ENCODE measurements at regions not wholly inside any gene's neighbourhood (a gene's known extent, or its start where the extent isn't known, plus 50 kb on each side); places are given as distances from the start of the nearest gene placed in this dataset.
"Not testable (repeated sequence)": the region's sequence is repeated elsewhere in the genome, so short reads cannot be mapped to it uniquely, and the experiment has no call there.

- no peak overlapping the region for H3K4me3 ChIP-seq (ENCODE audit: low read depth in 1 of 2, low read length in 2 of 2)
- no peaks in the 10 kb centered on the region for H3K4me1 ChIP-seq (ENCODE audit: control insufficient read depth in 1 of 2, insufficient read depth in 2 of 2, low read length in 2 of 2)
- no peaks in the 10 kb centered on the region for H3K36me3 ChIP-seq (ENCODE audit: control insufficient read depth in 1 of 2, insufficient read depth in 2 of 2, low read length in 2 of 2)
- no peaks in the 10 kb centered on the region for H3K27me3 ChIP-seq (ENCODE audit: control insufficient read depth in 1 of 2, insufficient read depth in 2 of 2, low read length in 2 of 2)
- no peaks in the 10 kb centered on the region for H3K9me3 ChIP-seq (ENCODE audit: control insufficient read depth in 1 of 2, low read length in 2 of 2)
- no peak overlapping the region for H3K27ac ChIP-seq (ENCODE audit: low read depth, low read length)
- no peak overlapping the region for H3K9ac ChIP-seq (ENCODE audit: low read depth in 1 of 2, low read length in 2 of 2)
Measured at GRCh38 chr13:79941752-79942151, 399.2 kb downstream of the SPRY2 start.

GRCh38 chr13:79939689-79940088, 401.2 kb downstream of the SPRY2 start:
- Histone ChIP-seq H3K4me3 (ENCODE audit: low read depth in 1 of 2, low read length in 2 of 2) (no peak overlapping the region), H3K4me1 (ENCODE audit: control insufficient read depth in 1 of 2, insufficient read depth in 2 of 2, low read length in 2 of 2) (no peaks in the 10 kb centered on the region), H3K36me3 (ENCODE audit: control insufficient read depth in 1 of 2, insufficient read depth in 2 of 2, low read length in 2 of 2) (no peaks in the 10 kb centered on the region), H3K27me3 (ENCODE audit: control insufficient read depth in 1 of 2, insufficient read depth in 2 of 2, low read length in 2 of 2) (no peaks in the 10 kb centered on the region), H3K27ac (ENCODE audit: low read depth, low read length) (no peak overlapping the region), H3K9me3 (ENCODE audit: control insufficient read depth in 1 of 2, low read length in 2 of 2) (no peaks in the 10 kb centered on the region), H3K9ac (ENCODE audit: low read depth in 1 of 2, low read length in 2 of 2) (no peak overlapping the region)

DNA sequence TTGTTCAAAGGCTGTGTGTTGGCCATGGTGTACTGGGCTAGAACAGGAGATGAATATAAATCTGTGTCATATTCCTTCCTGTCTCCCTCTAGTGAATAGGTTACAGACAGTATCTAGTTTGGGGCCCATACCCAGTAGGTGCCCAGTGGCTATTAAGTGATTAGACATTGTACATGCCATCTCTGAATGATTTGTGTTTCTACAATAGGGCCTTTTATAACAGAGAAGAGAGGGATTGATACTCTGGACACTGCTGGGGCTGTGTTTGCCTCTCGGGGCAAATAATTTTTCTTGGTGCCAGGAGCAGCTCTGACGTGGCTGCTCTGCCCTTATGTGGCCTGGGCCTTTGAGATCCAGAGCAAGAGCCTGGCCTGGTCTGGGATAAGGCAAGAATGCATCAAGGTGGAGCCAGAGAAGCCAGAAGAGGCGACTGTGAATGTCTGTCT, 403.1 kb downstream of the SPRY2 start:
- no peaks in the 10 kb centered on the region for H3K9me3 ChIP-seq (ENCODE audit: control insufficient read depth in 1 of 2, low read length in 2 of 2)
- H3K27me3 ChIP-seq (ENCODE audit: control insufficient read depth in 1 of 2, insufficient read depth in 2 of 2, low read length in 2 of 2), result no peaks in the 10 kb centered on the region
- no peak overlapping the region for H3K9ac ChIP-seq (ENCODE audit: low read depth in 1 of 2, low read length in 2 of 2)
- H3K36me3 ChIP-seq (ENCODE audit: control insufficient read depth in 1 of 2, insufficient read depth in 2 of 2, low read length in 2 of 2), result no peaks in the 10 kb centered on the region
- no peak overlapping the region for H3K27ac ChIP-seq (ENCODE audit: low read depth, low read length)
- H3K4me3 ChIP-seq (ENCODE audit: low read depth in 1 of 2, low read length in 2 of 2), result no peak overlapping the region
- no peaks in the 10 kb centered on the region for H3K4me1 ChIP-seq (ENCODE audit: control insufficient read depth in 1 of 2, insufficient read depth in 2 of 2, low read length in 2 of 2)

GRCh38 chr13:79937311-79937710, 403.6 kb downstream of the SPRY2 start:
- Histone ChIP-seq H3K4me3 (ENCODE audit: low read depth in 1 of 2, low read length in 2 of 2) (no peak overlapping the region), H3K27me3 (ENCODE audit: control insufficient read depth in 1 of 2, insufficient read depth in 2 of 2, low read length in 2 of 2) (no peaks in the 10 kb centered on the region), H3K9ac (ENCODE audit: low read depth in 1 of 2, low read length in 2 of 2) (no peak overlapping the region), H3K27ac (ENCODE audit: low read depth, low read length) (peak overlapping the region; percentile 43), H3K36me3 (ENCODE audit: control insufficient read depth in 1 of 2, insufficient read depth in 2 of 2, low read length in 2 of 2) (no peaks in the 10 kb centered on the region), H3K9me3 (ENCODE audit: control insufficient read depth in 1 of 2, low read length in 2 of 2) (no peaks in the 10 kb centered on the region), H3K4me1 (ENCODE audit: control insufficient read depth in 1 of 2, insufficient read depth in 2 of 2, low read length in 2 of 2) (no peaks in the 10 kb centered on the region)

GRCh38 chr13:79936368-79937136, 404.4 kb downstream of the SPRY2 start:
- Histone ChIP-seq H3K36me3 (ENCODE audit: control insufficient read depth in 1 of 2, insufficient read depth in 2 of 2, low read length in 2 of 2) (no peaks in the 10 kb centered on the region), H3K9ac (ENCODE audit: low read depth in 1 of 2, low read length in 2 of 2) (no peak overlapping the region), H3K4me1 (ENCODE audit: control insufficient read depth in 1 of 2, insufficient read depth in 2 of 2, low read length in 2 of 2) (no peaks in the 10 kb centered on the region), H3K27me3 (ENCODE audit: control insufficient read depth in 1 of 2, insufficient read depth in 2 of 2, low read length in 2 of 2) (no peaks in the 10 kb centered on the region), H3K4me3 (ENCODE audit: low read depth in 1 of 2, low read length in 2 of 2) (no peak overlapping the region), H3K9me3 (ENCODE audit: control insufficient read depth in 1 of 2, low read length in 2 of 2) (no peaks in the 10 kb centered on the region), H3K27ac (ENCODE audit: low read depth, low read length) (peak overlapping the region; percentile 43)

DNA sequence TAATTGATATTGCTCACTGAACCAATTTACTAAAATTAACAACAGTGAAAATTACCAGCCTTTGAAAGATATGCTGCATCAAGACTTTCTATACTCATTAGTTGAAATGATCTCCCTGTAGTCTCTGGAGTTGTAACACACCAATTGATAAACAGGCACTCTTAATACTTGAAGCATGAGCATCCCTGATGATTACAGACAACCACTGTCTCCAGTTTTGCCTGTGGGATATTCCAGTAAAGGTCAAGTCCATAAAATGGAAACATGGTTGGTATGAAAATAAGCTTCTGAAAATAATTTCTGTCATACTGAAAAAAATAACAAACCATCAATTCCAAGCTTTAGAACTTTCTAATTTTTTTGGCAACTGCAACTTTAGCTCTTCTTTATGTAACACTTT, 405.8 kb downstream of the SPRY2 start:
- Histone ChIP-seq H3K4me3 (ENCODE audit: low read depth in 1 of 2, low read length in 2 of 2) (no peak overlapping the region), H3K9me3 (ENCODE audit: control insufficient read depth in 1 of 2, low read length in 2 of 2) (no peaks in the 10 kb centered on the region), H3K27me3 (ENCODE audit: control insufficient read depth in 1 of 2, insufficient read depth in 2 of 2, low read length in 2 of 2) (no peaks in the 10 kb centered on the region), H3K9ac (ENCODE audit: low read depth in 1 of 2, low read length in 2 of 2) (no peak overlapping the region), H3K36me3 (ENCODE audit: control insufficient read depth in 1 of 2, insufficient read depth in 2 of 2, low read length in 2 of 2) (no peaks in the 10 kb centered on the region), H3K27ac (ENCODE audit: low read depth, low read length) (no peak overlapping the region), H3K4me1 (ENCODE audit: control insufficient read depth in 1 of 2, insufficient read depth in 2 of 2, low read length in 2 of 2) (no peaks in the 10 kb centered on the region)

- Histone ChIP-seq H3K9me3 (ENCODE audit: control insufficient read depth in 1 of 2, low read length in 2 of 2) (no peaks in the 10 kb centered on the region), H3K27me3 (ENCODE audit: control insufficient read depth in 1 of 2, insufficient read depth in 2 of 2, low read length in 2 of 2) (no peaks in the 10 kb centered on the region), H3K4me3 (ENCODE audit: low read depth in 1 of 2, low read length in 2 of 2) (no peak overlapping the region), H3K36me3 (ENCODE audit: control insufficient read depth in 1 of 2, insufficient read depth in 2 of 2, low read length in 2 of 2) (no peaks in the 10 kb centered on the region), H3K4me1 (ENCODE audit: control insufficient read depth in 1 of 2, insufficient read depth in 2 of 2, low read length in 2 of 2) (no peaks in the 10 kb centered on the region), H3K27ac (ENCODE audit: low read depth, low read length) (no peak overlapping the region), H3K9ac (ENCODE audit: low read depth in 1 of 2, low read length in 2 of 2) (no peak overlapping the region)
Measured at GRCh38 chr13:79933389-79933788, 407.5 kb downstream of the SPRY2 start.

DNA sequence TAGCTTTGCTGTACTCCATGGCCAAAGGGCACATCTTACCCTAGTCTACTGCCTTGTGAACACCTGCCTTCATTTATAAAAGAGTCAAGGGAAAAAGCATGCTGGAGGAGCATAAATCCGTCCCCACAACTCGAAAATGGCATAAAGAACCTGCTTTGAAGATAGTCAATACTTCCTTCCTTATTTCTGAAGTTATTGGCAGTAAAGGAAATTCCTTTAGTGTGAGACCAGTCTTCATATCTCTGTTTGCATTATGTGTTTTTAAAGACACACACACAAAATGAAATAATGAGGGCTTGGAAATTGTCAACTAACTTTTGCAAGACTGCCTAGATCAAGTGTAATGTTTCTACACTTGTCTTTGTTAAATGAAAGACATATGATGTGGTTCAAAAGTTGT, 408.4 kb downstream of the SPRY2 start:
- no peaks in the 10 kb centered on the region for H3K36me3 ChIP-seq (ENCODE audit: control insufficient read depth in 1 of 2, insufficient read depth in 2 of 2, low read length in 2 of 2)
- H3K27ac ChIP-seq (ENCODE audit: low read depth, low read length), result no peak overlapping the region
- no peaks in the 10 kb centered on the region for H3K4me1 ChIP-seq (ENCODE audit: control insufficient read depth in 1 of 2, insufficient read depth in 2 of 2, low read length in 2 of 2)
- no peaks in the 10 kb centered on the region for H3K9me3 ChIP-seq (ENCODE audit: control insufficient read depth in 1 of 2, low read length in 2 of 2)
- no peaks in the 10 kb centered on the region for H3K27me3 ChIP-seq (ENCODE audit: control insufficient read depth in 1 of 2, insufficient read depth in 2 of 2, low read length in 2 of 2)
- H3K4me3 ChIP-seq (ENCODE audit: low read depth in 1 of 2, low read length in 2 of 2), result no peak overlapping the region
- H3K9ac ChIP-seq (ENCODE audit: low read depth in 1 of 2, low read length in 2 of 2), result no peak overlapping the region

DNA sequence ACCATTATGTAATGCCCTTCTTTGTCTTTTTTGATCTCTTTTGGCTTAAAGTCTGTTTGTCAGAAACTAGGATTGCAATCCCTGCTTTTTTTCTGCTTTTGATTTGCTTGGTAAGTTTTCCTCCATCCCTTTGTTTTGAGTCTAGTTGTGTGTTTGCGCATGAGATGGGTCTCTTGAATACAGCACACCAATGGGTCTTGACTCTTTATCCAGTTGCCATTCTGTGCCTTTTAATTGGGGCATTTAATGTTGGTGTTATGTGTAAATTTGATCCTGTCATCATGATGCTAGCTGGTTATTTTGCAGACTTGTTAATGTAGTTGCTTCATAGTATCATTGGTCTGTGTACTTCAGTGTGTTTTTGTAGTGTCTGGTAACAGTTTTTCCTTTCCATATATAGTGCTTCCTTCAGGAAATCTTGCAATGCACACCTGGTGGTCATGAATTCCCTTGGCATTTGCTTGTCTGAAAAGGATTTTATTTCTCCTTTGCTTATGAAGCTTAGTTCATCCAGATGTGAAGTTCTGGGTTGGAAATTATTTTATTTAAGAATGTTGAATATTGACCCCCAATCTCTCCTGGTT, 416.9 kb downstream of the SPRY2 start:
- not testable (repeated sequence) for H3K4me3 ChIP-seq (ENCODE audit: low read depth in 1 of 2, low read length in 2 of 2); H3K4me1 ChIP-seq (ENCODE audit: control insufficient read depth in 1 of 2, insufficient read depth in 2 of 2, low read length in 2 of 2); H3K27ac ChIP-seq (ENCODE audit: low read depth, low read length); H3K9ac ChIP-seq (ENCODE audit: low read depth in 1 of 2, low read length in 2 of 2); H3K36me3 ChIP-seq (ENCODE audit: control insufficient read depth in 1 of 2, insufficient read depth in 2 of 2, low read length in 2 of 2); H3K27me3 ChIP-seq (ENCODE audit: control insufficient read depth in 1 of 2, insufficient read depth in 2 of 2, low read length in 2 of 2); H3K9me3 ChIP-seq (ENCODE audit: control insufficient read depth in 1 of 2, low read length in 2 of 2)

DNA sequence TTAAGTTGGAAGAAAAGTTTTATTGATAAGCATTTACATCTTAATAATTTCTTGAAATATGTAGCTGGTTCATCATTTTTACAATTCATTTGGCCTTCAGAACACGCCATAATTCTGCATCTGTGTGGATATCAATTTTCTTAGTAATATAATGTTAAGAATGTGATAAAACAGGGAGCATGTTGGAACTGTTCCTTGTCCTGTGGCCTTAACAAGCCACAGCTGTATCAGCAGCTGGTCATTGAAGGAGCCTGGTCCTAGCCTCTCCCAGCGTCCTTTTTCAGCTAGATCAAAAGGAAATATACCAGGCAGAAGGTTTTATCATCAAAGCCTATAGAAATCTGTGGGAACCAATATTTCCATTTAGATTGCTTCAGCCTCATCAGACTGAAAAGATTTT, 421.8 kb downstream of the SPRY2 start:
- Histone ChIP-seq H3K4me1 (ENCODE audit: control insufficient read depth in 1 of 2, insufficient read depth in 2 of 2, low read length in 2 of 2) (no peaks in the 10 kb centered on the region), H3K27me3 (ENCODE audit: control insufficient read depth in 1 of 2, insufficient read depth in 2 of 2, low read length in 2 of 2) (no peaks in the 10 kb centered on the region), H3K27ac (ENCODE audit: low read depth, low read length) (no peak overlapping the region), H3K4me3 (ENCODE audit: low read depth in 1 of 2, low read length in 2 of 2) (no peak overlapping the region), H3K9me3 (ENCODE audit: control insufficient read depth in 1 of 2, low read length in 2 of 2) (peaks cover 0 to 4% of the 10 kb centered on the region in 2 donors), H3K36me3 (ENCODE audit: control insufficient read depth in 1 of 2, insufficient read depth in 2 of 2, low read length in 2 of 2) (no peaks in the 10 kb centered on the region), H3K9ac (ENCODE audit: low read depth in 1 of 2, low read length in 2 of 2) (no peak overlapping the region)
